Large intestine (tissue), 3 donors: ENCODE measurements at regions not wholly inside any gene's neighbourhood (a gene's known extent, or its start where the extent isn't known, plus 50 kb on each side); places are given as distances from the start of the nearest gene placed in this dataset.

Source experiments
- DNase-seq, 2 donors: peaks; one replicate each; pipeline versions ENCODE4 v3.0.0 to v3.0.0-alpha.2; 2013
- H3K27ac ChIP-seq: one replicate; pipeline ENCODE4 v1.5.1; 2013; ENCODE audit warnings: low read length
- H3K27me3 ChIP-seq: 2 replicates; pipeline ENCODE4 v1.6.1; 2013; ENCODE audit warnings: low read length; ENCODE audit not compliant: control insufficient read depth, insufficient read depth
- H3K36me3 ChIP-seq: 2 replicates; pipeline ENCODE4 v1.6.1; 2013; ENCODE audit warnings: low read length; ENCODE audit not compliant: control insufficient read depth, insufficient read depth
- H3K4me1 ChIP-seq: one replicate; pipeline ENCODE4 v1.6.1; 2013; ENCODE audit warnings: low read length; ENCODE audit not compliant: control insufficient read depth, insufficient read depth
- H3K4me3 ChIP-seq: one replicate; pipeline ENCODE4 v1.5.1; 2013; ENCODE audit warnings: low read length
- H3K9me3 ChIP-seq: one replicate; pipeline ENCODE4 v1.6.1; 2013; ENCODE audit warnings: mild to moderate bottlenecking, low read depth, low read length, moderate library complexity; ENCODE audit not compliant: control insufficient read depth
- WGBS: methylation state at CpG from one replicate; pipeline ENCODE4 v1.1.5; 2013; ENCODE audit warnings: low lambda C conversion rate; ENCODE audit not compliant: insufficient coverage; 5-methylcytosine and 5-hydroxymethylcytosine counted together

DNA sequence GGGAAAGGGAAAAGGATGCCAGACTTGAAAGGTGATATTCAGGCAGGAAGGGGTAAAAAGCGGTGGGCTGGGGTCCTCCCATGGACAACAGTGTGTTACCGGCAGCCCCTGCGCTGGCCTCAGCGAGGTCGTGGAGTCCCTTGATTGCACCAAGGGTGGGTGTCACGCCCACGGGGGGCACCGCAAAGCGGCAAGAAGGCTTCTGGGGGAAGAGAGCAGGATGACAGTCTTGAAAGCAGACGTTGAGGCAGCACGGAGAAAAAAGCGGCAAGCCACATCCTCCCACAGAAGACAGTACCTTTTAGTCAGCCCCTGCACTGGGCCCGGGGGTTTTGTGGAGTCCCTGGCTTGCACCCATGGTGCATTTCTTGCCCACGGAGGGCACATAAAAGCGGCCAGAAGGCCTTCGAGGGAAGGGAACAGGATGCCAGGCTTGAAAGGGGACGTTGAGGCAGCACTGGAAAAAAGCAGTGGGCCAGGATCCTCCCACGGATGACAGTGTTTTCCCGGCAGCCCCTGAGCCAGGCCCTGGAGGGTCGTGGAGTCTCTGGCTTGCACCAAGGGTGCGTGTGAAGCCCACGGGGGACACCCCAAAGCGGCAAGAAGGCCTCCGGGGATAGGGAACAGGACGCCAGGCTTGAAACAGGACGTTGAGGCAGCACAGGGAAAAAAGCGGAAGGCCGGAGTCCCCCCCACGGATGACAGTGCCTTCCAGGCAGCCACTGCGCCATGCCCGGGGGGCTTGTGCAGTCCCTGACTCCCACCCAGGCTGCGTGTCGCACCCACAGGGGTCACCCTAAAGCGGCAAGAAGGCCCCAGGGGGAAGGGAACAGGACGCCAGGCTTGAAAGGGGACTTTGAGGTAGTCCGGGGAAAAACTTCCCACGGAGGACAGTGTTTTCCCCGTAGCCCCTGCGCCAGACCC lies 162.2 kb upstream of the ALG10B start:
- WGBS = 100% methylated on average over 1 of the region's 39 CpGs
- Histone ChIP-seq H3K4me1 (no peaks in the 10 kb centered on the region), H3K27ac (no peak overlapping the region), H3K27me3 (no peaks in the 10 kb centered on the region), H3K9me3 (peaks cover 89% of the 10 kb centered on the region), H3K36me3 (no peaks in the 10 kb centered on the region), H3K4me3 (no peak overlapping the region)
- DNase-seq = no peak

DNA sequence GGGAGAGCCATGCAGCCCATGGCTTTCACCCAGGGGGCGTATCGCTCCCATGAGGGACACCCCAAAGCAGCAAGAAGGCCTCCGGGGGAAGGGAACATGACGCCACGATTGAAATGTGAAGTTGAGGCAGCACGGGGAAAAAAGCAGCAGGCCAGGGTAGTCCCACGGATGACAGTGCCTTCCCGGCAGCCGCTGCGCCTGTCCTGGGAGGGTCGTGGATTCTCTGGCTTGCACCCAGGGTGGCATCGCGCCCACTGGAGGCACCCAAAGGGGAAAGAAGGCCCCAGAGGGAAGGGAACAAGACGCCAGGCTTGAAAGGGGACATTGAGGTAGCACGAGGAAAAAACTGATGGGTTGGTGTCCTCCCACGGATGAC lies 161.6 kb upstream of the ALG10B start:
- H3K27ac ChIP-seq = no peak overlapping the region
- no peaks in the 10 kb centered on the region for H3K4me1 ChIP-seq
- WGBS = no CpG with 5 or more reads among the region's 16 CpGs
- H3K4me3 ChIP-seq = no peak overlapping the region
- DNase-seq = no peak
- no peaks in the 10 kb centered on the region for H3K36me3 ChIP-seq
- no peaks in the 10 kb centered on the region for H3K27me3 ChIP-seq
- H3K9me3 ChIP-seq = peaks cover 89% of the 10 kb centered on the region

DNA sequence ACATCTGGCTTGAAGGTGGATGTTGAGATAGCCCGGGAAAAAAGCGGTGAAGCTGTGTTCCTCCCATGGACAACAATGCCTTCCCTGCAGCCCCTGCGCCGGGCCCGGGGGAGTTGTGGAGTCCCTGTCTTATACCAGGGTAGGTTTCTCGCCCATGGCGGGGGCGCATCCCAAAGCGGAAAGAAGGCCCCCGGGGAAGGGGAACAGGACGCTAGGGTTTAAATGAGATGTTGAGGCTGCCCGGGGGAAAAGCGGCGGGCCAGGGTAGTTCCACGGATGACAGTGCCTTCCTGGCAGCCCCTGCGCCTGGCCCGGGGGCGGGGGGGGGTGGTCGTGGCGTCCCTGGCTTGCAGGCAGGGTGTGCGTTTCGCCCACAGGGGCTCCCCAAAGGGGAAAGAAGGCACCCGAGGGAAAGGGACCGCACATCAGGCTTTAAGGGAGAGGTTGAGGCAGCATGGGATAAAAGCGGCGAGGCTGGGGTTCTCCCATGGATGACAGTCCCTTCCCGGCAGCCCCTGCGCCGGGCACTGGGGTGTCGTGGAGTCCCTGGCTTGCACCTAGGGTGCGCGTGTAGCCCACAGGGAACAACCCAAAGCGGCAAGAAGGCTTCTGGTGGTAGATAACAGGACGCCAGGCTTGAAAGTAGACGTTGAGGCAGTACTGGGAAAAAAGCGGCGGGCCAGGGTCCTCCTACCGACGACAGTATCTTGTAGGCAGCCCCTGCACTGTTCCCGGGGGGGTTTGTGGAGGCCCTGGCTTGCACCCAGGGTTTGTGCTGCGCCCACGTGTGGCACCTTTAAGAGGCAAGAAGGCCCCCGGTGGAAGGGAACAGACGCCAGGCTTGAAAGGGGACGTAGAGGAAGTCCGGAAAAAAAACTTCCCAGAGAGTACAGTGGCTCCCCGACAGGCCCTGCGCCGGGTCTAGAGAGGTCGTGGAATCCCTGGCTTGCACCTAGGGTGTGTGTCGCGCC lies 160.8 kb upstream of the ALG10B start:
- Histone ChIP-seq H3K36me3 (no peaks in the 10 kb centered on the region), H3K9me3 (peaks cover 92% of the 10 kb centered on the region), H3K4me3 (no peak overlapping the region), H3K27ac (no peak overlapping the region), H3K4me1 (no peaks in the 10 kb centered on the region), H3K27me3 (no peaks in the 10 kb centered on the region)
- WGBS = no CpG with 5 or more reads among the region's 52 CpGs
- DNase-seq = no peak

DNA sequence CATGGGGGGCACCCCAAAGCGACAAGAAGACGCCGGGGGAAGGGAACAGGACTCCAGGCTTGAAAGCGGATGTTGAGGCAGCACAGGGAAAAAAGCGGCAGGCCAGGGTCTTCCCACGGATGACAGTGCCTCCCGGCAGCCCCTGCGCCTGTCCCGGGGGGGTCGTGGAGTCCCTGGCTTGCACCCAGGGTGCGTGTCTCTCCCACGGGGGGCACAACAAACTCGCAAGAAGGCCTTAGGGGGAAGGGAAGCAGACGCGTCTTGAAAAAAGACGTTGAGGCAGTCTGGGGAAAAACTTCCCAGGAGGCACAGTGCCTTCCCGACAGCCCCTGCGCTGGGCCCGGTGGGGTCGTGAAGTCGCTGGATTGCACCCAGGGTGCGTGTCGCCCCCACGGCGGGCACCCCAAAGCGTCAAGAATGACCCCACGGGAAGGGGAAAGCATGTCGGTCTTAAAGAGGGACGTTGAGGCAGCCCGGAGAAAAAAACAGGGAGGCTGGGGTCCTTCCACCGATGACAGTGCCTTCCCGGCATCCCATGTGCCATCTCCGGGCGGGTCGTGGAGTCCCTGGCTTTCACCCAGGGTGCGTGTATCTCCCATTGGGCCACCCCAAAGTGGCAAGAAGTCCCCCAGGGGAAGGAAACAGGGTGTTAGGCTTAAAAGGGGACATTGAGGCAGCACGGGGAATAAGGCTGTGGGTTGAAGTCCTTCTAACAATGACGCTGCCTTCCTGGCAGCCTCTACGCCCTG lies 159.9 kb upstream of the ALG10B start:
- no peak overlapping the region for H3K4me3 ChIP-seq
- whole genome bisulfite sequencing = no CpG with 5 or more reads among the region's 39 CpGs
- peaks cover 97% of the 10 kb centered on the region for H3K9me3 ChIP-seq
- no peaks in the 10 kb centered on the region for H3K4me1 ChIP-seq
- no peaks in the 10 kb centered on the region for H3K27me3 ChIP-seq
- no peak for DNase-seq
- H3K36me3 ChIP-seq = no peaks in the 10 kb centered on the region
- no peak overlapping the region for H3K27ac ChIP-seq

DNA sequence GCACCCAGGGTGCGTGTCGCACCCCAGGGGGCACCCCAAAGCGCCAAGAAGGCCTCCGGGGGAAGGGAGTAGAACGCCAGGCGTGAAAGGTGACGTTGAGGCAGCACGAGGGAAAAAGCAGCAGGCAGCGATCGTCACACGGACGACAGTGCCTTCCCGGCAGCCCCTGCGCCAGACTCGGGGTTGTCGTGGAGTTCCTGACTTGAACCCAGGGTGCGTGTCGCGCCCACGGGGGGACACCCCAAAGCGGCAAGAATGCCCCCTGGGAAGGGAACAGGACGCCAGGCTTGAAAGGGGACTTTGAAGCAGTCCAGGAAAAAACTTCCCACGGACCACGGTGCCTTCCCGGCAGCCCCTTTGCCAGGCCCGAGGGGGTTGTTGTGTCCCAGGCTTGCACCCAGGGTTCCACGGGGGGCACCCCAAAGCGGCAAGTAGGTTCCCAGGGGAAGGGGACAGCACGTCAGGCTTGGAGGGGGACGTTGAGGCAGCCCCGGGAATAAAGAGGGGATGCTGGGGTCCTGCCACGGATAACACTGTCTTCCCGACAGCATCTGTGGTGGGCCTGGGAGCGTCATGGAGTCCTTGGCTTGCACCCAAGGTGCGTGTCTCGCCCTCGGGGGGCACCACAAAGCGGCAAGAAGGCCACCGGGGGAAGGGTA lies 159.2 kb upstream of the ALG10B start:
- Histone ChIP-seq H3K27me3 (no peaks in the 10 kb centered on the region), H3K27ac (no peak overlapping the region), H3K36me3 (no peaks in the 10 kb centered on the region), H3K9me3 (peaks cover 97% of the 10 kb centered on the region), H3K4me1 (no peaks in the 10 kb centered on the region), H3K4me3 (no peak overlapping the region)
- WGBS = no CpG with 5 or more reads among the region's 39 CpGs
- no peak for DNase-seq

DNA sequence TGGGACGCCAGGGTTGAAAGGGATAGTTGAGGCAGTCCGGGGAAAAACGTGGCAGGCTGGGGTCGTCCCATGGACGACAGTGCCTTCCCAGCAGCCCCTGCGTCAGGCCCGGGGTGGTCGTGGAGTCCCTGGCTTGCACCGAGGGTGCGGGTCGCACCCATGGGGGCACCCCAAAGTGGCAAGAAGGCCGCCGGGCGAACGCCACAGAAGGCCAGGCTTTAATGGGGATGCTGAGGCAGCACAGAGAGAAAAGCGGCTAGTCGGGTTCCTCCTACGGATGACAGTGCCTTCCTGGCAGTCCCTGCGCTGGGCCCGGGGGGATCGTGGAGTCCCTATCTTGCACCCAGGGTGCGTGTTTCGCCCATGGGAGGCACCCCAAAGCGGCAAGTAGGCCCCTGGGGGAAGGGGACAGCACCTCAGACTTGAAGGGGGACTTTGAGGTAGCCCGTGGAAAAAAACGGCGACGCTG lies 158.6 kb upstream of the ALG10B start:
- WGBS = no CpG with 5 or more reads among the region's 28 CpGs
- DNase-seq = no peak
- Histone ChIP-seq H3K4me1 (no peaks in the 10 kb centered on the region), H3K27ac (no peak overlapping the region), H3K36me3 (no peaks in the 10 kb centered on the region), H3K9me3 (peaks cover 98% of the 10 kb centered on the region), H3K27me3 (no peaks in the 10 kb centered on the region), H3K4me3 (no peak overlapping the region)

DNA sequence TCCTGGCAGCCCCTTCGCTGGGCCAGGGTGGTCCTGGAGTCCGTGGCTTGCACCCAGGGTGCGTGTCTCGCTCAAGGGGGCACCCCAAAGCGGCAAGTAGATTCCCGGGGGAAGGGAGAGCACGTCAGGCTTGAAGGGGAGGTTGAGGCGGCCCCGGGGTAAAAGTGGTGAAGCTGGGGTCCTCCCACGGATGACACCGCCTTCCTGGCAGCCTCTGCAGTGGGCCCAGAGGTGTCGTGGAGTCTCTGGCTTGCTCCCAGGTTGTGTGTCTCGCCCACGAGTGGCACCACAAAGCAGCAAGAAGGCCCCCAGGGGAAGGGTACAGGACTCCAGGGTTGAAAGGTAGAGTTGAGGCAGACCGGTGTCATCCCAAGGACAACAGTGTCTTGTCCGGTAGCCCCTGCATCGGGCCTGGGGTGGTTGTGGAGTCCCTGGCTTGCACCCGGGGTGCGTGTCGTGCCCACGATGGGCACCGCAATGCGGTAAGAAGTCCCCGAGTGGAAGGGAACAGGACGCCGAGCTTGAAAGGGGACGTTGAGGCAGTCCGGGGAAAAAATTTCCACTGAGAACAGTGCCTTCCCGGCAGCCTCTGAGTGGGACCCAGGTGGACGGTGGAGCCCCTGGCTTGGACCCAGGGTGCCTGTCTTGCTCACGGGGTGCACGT lies 158.0 kb upstream of the ALG10B start:
- no peak overlapping the region for H3K27ac ChIP-seq
- no peak for DNase-seq
- H3K4me1 ChIP-seq = no peaks in the 10 kb centered on the region
- no peaks in the 10 kb centered on the region for H3K36me3 ChIP-seq
- H3K27me3 ChIP-seq = no peaks in the 10 kb centered on the region
- H3K9me3 ChIP-seq = peaks cover 98% of the 10 kb centered on the region
- no peak overlapping the region for H3K4me3 ChIP-seq
- 93% methylated on average over 8 of the region's 32 CpGs for WGBS

DNA sequence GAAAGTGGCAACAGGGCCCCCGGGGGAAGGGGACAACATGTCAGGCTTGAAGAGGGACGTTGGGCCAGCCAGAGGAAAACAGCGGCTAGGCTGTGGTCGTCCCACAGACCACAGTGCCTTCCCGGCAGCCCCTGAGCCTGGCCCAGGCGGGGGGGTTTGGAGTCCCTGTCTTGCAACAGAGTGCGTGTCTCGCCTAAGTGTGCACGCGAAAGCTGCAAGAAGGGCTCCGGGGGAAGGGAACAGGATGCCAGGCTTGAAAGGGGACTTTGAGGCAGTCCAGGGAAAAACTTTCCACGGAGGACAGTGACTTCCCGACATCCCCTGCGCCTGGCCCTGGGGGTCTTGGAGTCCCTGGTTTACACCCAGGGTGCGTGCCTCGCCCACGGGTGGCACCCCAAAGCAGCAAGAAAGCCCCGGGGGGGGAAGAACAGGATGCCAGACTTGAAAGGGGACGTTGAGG lies 157.5 kb upstream of the ALG10B start:
- no CpG with 5 or more reads among the region's 19 CpGs for WGBS
- Histone ChIP-seq H3K4me3 (no peak overlapping the region), H3K36me3 (no peaks in the 10 kb centered on the region), H3K4me1 (no peaks in the 10 kb centered on the region), H3K9me3 (peaks cover 94% of the 10 kb centered on the region), H3K27me3 (no peaks in the 10 kb centered on the region), H3K27ac (no peak overlapping the region)
- no peak for DNase-seq

DNA sequence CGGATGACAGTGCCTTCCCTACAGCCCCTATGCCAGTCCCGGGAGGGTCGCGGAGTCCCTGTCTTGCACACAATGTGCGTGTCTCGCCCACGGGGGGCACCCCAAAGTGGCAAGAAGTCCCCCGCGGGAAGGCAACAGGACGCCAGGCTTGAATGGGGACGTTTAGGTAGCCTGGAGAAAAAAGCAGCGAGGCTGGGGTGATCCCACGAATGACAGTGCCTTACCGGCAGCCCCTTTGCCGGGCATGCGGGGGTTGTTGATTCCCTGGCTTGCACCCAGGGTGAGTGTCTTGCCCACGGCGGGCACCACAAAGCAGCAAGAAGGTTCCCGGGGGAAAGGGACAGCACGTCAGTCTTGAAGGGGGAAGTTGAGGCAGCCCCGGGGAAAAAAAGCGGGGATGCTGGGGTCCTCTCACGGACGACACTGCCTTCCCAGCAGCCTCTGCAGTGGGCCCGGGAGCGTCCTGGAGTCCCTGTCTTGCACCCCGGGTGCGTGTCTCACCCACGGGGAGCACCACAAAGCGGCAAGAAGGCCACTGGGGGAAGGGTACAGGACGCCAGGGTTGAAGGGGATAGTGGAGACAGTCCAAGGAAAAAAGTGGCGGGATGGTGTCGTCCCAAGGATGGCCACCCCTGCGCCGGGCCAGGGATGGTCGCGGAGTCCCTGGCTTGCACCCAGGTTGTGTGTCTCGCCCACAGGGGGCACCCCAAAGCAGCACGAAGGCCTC lies 156.8 kb upstream of the ALG10B start:
- no peak overlapping the region for H3K4me3 ChIP-seq
- DNase-seq = no peak
- no CpG with 5 or more reads among the region's 39 CpGs for WGBS
- peaks cover 88% of the 10 kb centered on the region for H3K9me3 ChIP-seq
- H3K27ac ChIP-seq = no peak overlapping the region
- H3K4me1 ChIP-seq = no peaks in the 10 kb centered on the region
- no peaks in the 10 kb centered on the region for H3K27me3 ChIP-seq
- no peaks in the 10 kb centered on the region for H3K36me3 ChIP-seq
